ENCODE measurements at regions not wholly inside any gene's neighbourhood (a gene's known extent, or its start where the extent isn't known, plus 50 kb on each side); places are given as distances from the start of the nearest gene placed in this dataset.
"Not testable (repeated sequence)": the region's sequence is repeated elsewhere in the genome, so short reads cannot be mapped to it uniquely, and the experiment has no call there.

GRCh38 chr16:33583702-33584101 lies 124.3 kb downstream of the TP53TG3F start:
- DNase-seq = not testable (repeated sequence)

DNA sequence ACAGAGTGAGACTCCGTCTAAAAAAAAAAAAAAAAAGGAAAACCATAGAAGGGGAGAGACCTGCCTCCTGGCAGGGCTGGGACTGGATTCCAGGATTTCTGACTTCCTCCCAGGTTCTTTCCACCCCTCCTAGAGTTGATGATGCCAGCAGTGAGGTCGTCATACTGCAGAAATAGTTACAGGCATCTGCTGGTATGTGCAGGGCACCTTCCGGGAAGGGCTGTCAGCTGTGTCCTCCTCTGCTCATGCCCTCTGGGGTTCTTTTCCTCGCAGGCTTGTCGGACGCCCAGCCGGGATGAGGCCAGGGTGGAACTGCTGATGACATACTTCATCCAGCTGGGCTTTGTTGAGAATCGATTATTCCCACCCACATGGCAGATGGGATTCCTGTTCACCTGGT lies 129.2 kb downstream of the TP53TG3F start:
- DNase-seq = not testable (repeated sequence)

- DNase-seq = not testable (repeated sequence)
Measured at GRCh38 chr16:33593344-33593743, 133.9 kb downstream of the TP53TG3F start.

DNA sequence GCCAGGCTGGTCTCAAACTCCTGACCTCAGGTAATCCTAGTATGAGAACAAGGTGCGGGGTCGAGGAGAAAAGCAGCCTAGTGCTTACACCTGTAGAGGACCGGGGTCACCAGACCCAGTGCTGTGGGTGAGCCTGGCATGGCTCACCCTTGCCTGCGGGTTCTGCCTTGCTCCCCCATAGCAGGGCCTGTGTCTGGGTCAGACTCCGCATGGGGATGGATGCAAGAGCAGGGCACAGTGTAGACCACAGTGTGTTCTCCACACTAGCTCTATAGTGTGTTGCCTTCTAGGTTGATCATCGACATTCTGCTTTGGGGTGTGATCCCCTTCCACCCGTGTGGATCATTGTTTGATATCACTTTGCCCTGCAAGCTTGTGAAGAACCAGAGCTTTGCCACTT lies 135.7 kb downstream of the TP53TG3F start:
- not testable (repeated sequence) for DNase-seq

DNA sequence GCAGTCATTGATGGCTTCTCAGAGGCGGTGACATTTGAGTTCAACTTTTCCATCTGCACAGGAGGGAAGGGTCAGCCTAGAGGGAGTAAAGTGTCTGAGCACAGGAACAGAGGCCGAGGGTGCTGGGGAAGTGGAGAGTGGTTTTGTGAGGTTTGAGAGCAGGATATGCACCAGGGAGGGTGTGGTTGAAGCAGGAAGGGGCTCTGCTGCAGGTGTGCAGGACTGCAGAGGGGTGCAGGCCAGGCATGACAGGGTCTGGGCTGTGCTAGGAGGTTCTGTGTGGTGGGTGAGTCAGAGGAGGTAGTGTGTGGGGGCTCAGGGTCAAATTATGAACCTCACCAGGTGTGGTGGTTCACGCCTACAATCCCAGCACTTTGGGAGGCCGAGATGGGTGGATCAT lies 141.6 kb downstream of the TP53TG3F start:
- DNase-seq = not testable (repeated sequence)

DNA sequence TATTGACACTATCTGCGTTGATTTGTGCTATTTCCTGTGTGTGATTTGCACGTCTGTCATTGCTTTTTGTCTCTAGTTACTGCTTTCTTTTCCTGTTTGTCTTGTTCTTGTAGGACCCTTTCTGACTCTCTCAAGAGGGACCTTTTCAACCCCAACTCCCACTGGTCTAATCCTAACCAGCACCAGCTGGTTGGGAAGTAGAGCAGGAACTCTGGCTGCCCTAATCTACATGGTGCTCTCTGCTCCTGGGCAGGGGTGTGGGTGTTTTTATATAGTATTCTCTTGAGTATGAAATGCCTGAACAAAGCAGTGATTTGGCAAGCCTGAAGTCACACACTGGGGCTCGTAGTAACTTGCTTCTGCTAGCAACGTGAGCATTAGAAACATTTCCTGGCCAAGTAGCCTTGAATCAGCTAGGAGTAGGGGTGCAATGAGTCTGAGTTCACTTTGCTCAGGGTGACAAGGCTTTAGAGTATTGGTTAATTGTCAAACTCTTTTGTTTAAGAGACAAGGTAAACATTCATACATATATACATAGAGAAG lies 164.2 kb downstream of the TP53TG3F start:
- DNase-seq = not testable (repeated sequence)

- DNase-seq = not testable (repeated sequence)
Measured at GRCh38 chr16:33628895-33629294, 169.5 kb downstream of the TP53TG3F start.

- DNase-seq = not testable (repeated sequence)
Measured at GRCh38 chr16:33631713-33632112, 172.3 kb downstream of the TP53TG3F start.

- DNase-seq = not testable (repeated sequence)
Measured at GRCh38 chr16:33634057-33634456, 174.6 kb downstream of the TP53TG3F start.

- not testable (repeated sequence) for DNase-seq
Measured at GRCh38 chr16:33636760-33637159, 177.3 kb downstream of the TP53TG3F start.

DNA sequence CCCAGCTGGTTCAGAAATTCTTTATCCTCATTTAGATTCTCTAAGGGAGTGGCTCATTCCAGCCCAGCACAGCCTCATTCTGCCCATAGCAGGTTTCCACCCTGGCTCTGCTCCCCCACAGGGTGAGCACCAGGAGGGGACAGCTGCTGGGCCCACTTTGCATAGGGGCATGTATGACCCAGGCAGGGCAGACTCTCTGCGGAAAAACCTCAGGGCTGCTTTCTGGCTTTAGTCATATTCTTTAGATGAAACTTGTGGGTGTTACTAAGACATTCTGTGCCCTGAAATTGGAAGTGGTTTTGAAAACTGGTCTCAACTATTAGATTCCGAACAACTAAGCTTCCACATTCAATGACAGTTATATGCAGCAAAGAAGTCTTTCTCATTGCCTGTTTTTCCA lies 183.9 kb downstream of the TP53TG3F start:
- DNase-seq = not testable (repeated sequence)

GRCh38 chr16:33643698-33644381 lies 184.4 kb downstream of the TP53TG3F start:
- DNase-seq = not testable (repeated sequence)

GRCh38 chr16:33646386-33646785 lies 187.0 kb downstream of the TP53TG3F start:
- not testable (repeated sequence) for DNase-seq

DNA sequence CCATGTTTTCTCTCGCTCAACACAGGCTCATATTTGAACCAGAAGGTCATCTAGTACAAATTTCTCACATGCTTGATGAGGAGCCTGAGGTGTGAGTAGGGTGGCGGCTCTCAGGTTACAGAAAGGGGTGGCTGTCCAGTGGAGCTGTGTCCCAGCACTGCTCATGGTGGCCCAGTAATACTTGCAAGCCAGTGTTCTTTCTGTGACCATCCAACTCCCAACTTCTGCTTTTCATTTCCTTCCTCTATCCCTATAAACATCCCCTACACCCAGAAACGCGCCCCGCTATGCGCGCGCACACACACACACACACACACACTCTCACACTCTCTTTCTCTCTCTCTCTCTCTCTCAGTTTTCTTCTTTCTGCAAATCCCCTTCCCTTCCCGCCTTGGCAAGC lies 196.3 kb downstream of the TP53TG3F start:
- not testable (repeated sequence) for DNase-seq

GRCh38 chr16:33656394-33656793 lies 197.0 kb downstream of the TP53TG3F start:
- not testable (repeated sequence) for DNase-seq

- DNase-seq = not testable (repeated sequence)
Measured at GRCh38 chr16:33657717-33658116, 198.3 kb downstream of the TP53TG3F start.

DNA sequence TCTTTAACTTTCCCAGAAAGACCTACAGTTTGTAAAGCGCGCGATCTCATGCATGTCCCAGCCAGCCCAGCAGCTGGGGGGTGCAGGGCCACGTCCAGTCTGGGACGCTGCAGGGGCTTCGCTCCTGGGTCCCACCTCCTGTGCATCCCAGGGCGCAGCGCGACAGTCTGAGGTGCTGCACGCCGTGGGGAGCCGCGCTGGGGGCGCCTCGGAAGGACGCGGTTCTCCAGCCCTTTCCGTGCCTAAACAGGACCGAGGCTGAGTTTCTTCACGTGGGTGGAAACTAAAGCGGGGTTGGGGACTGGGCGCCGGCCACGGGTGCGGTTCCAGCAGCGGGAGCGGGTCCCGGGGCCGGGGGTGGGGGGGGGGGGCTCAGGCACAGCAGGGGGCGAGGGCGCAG lies 221.4 kb downstream of the TP53TG3F start:
- not testable (repeated sequence) for DNase-seq

GRCh38 chr16:33700320-33700719 lies 240.9 kb downstream of the TP53TG3F start:
- not testable (repeated sequence) for DNase-seq

DNA sequence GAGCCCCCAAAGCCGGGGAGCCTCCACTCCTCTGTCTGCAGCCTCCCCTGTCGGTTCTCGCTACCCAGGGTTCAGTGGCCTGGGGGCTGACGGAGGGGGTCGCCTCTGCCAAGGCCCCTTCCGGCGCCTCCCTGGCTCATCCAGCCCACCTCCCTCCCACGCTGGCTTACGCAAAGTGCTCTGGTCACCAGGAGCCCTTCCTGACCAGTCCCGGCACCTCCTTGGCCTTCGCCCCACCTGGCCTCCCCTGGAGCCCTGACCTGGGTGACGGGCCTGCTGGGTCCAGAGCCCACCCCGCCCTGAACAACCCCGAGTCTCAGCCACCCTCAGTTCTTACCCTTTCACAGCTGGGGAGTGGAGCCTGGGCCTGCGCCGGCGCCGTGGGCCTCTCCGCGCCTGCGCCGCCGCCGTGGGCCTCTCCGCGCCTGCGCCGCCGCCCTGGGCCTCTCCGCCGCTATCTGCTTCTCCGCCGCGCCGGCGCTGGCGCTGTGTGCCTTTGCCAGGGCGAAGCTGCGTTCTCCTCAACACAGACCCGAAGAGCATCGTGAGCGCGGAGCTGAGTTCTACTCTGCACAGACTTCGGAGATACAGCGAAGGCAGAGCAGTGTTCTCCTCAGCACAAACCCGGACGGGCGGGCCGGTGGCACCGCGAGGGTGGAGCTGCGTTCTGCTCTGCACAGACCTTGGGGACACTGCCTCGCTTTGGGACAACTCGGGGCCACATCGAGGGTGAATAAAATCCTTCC lies 247.6 kb downstream of the TP53TG3F start:
- not testable (repeated sequence) for DNase-seq

DNA sequence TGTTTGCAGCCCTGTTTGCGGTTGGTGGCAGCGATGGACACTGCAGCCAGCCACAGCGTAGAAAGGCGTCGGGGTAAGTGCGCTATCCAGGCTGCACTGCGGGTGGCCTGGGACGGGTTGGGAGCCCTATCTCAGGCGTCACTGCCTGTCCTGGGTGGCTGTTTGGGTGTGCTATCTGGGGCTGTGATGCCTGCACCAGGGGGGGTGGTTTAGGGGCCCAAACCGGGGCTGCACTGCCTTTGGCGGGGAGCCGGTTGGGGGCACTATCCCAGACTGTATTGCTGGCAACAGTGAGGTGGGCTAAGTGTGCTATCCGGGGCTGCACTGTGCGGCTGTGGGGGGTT lies 248.2 kb downstream of the TP53TG3F start:
- DNase-seq = not testable (repeated sequence)

GRCh38 chr16:33709856-33710695 lies 250.7 kb downstream of the TP53TG3F start:
- DNase-seq = not testable (repeated sequence)

- not testable (repeated sequence) for DNase-seq
Measured at GRCh38 chr16:33710696-33711087, 251.3 kb downstream of the TP53TG3F start.

- not testable (repeated sequence) for DNase-seq
Measured at GRCh38 chr16:33711616-33712015, 252.2 kb downstream of the TP53TG3F start.

Data from activated CD4-positive, alpha-beta T cell treated with anti-CD3 and anti-CD28 coated beads, Interleukin-2, amount 50 U/mL, for 16 hours (primary cell).